ENCODE measurements at regions not wholly inside any gene's neighbourhood (a gene's known extent, or its start where the extent isn't known, plus 50 kb on each side); places are given as distances from the start of the nearest gene placed in this dataset.

DNA sequence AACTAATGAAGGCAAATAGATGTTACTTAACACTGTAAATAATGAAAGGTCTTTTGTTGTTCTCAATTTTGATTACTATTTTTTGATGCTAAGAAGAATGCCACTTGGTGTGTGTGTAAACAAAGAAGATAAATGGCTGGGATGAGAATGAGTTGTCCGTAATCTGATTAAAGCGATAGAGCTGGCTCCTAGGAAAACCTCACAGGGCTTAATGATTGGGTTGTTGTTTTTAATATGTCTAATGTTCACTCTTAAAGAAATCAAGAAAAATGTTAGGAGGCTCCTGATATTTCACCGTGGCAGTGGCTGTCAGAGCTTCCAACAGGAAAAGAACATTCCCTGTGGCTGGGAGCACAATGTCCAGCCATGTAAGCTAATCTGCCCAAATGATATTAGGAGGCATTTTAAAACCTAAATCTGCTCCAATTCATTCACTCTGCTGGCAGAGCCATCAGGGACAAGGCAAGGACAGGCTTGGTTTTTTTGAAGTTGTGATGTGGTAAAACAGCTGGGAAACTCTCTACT lies 243.9 kb downstream of the SNX10 start:
- no peak for DNase-seq (ENCODE audit: low read depth)
- TF ChIP-seq, protein P1, sequence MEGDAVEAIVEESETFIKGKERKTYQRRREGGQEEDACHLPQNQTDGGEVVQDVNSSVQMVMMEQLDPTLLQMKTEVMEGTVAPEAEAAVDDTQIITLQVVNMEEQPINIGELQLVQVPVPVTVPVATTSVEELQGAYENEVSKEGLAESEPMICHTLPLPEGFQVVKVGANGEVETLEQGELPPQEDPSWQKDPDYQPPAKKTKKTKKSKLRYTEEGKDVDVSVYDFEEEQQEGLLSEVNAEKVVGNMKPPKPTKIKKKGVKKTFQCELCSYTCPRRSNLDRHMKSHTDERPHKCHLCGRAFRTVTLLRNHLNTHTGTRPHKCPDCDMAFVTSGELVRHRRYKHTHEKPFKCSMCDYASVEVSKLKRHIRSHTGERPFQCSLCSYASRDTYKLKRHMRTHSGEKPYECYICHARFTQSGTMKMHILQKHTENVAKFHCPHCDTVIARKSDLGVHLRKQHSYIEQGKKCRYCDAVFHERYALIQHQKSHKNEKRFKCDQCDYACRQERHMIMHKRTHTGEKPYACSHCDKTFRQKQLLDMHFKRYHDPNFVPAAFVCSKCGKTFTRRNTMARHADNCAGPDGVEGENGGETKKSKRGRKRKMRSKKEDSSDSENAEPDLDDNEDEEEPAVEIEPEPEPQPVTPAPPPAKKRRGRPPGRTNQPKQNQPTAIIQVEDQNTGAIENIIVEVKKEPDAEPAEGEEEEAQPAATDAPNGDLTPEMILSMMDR (IDR thresholded peaks at IDR 0.05; ENCODE audit: insufficient read depth, low read depth, low read length, missing control alignments), result no peak
- no peak overlapping the region for H3K4me3 ChIP-seq (ENCODE audit: low read length)

DNA sequence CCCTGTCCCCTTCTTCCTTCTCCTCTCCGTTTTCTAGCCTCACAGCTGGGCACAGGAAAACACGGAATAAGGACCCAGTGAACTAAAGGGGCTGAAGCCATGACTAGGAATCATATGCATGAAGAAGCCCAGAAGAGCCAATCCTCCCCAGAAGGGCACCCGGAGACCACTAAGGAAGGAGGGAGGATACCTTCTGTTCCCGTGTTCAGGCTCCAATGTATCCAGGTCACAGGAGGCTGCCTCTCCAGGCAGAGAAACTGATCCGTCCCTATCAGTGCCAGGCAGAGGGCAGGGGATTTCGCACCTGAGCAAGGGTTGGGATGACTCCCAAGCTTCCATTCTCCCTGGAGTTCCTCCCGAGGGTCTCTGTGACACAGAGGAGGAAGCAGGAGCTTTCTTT lies 246.6 kb downstream of the SNX10 start:
- no peak for DNase-seq (ENCODE audit: low read depth)
- TF ChIP-seq, protein P1 (IDR thresholded peaks at IDR 0.05; ENCODE audit: insufficient read depth, low read depth, low read length, missing control alignments), result no peak
- no peak overlapping the region for H3K4me3 ChIP-seq (ENCODE audit: low read length)

DNA sequence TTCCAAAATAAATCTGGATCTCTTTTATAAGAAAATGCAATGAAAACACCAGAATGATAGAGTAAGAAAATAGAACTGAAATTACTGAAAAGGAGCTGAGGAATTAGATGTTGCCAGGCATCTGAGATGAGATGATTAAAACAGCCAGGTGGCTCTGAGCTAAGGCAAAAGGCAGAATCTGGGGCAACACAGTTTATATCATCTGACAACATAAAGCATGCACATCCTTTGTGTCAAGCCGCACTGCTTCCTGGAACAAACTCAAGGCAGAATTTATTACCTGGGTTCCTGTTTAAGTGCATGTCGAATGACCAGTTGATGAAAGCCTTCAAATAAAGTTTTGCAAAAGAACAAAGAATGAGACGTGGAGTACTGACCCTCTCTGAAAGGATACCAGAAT lies 247.0 kb downstream of the SNX10 start:
- TF ChIP-seq, protein P1 (IDR thresholded peaks at IDR 0.05; ENCODE audit: insufficient read depth, low read depth, low read length, missing control alignments), result no peak
- no peak for DNase-seq (ENCODE audit: low read depth)
- no peak overlapping the region for H3K4me3 ChIP-seq (ENCODE audit: low read length)

DNA sequence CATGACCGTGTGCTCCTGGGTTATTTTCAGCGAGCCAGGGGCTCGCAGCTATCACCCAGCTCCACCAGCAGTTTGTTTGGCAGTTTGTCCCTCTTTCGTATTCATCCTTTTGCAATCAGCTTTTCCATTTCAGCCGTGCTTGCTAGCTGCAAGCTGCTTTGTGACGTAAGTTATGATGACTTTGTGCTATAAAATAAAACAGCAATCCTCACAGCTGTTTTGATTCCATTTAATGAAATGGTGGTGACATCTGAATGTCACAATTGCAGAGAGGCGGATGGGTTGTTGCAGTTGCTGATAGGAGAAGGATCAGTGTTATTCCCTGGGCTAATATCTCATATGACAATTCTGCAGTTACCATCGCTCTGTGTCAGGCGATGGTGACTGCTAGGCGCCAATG lies 251.7 kb downstream of the SNX10 start:
- H3K4me3 ChIP-seq (ENCODE audit: low read length), result no peak overlapping the region
- no peak for DNase-seq (ENCODE audit: low read depth)
- TF ChIP-seq, protein P1 (IDR thresholded peaks at IDR 0.05; ENCODE audit: insufficient read depth, low read depth, low read length, missing control alignments), result no peak

DNA sequence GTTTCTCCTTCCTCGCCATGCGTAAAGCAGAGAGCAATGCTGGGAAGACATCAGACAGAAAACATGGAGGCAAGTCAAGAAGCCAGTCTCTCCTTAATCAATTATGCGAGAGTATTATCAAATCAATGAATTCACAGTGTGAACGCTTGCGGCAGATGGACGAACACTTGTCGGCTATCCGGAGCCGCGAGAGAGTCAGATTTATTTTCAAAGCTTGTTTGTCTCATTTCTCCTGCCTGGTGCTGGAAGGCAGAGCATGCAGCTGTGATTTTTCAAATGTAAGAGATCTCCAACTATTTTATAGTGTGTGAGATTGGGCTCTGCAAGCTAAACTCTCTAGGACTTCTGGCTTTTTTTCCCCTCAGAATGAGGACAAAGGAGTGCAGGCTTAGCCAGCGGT lies 252.3 kb downstream of the SNX10 start:
- no peak overlapping the region for H3K4me3 ChIP-seq (ENCODE audit: low read length)
- TF ChIP-seq, protein P1 (IDR thresholded peaks at IDR 0.05; ENCODE audit: insufficient read depth, low read depth, low read length, missing control alignments), result no peak
- no peak for DNase-seq (ENCODE audit: low read depth)

DNA sequence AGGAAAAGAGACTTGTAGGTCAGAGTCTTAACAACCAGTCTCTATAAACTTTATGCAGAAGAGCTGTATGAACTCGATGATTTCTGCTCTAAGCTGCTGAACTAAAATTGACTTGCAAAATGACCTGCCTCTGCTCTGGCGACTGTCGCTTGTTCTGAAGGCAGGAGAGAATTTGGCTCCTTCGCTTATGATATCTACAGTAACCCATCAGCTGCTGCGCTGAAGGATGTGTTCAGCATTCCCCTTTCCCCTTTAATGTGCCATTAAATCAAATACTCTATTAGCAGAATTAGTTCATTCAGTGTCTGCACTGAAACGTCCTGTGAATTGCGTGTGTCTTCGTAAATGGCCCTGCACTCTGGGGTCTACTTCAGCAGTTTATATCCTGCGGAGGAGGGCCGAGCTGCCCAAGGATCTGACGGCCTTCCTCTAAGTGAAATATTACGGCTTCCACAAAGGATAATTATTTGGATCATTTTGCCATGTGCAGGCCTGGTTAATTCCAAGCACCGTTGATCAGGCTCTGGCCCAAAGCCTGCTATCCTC lies 254.9 kb downstream of the SNX10 start:
- no peak overlapping the region for H3K4me3 ChIP-seq (ENCODE audit: low read length)
- DNase-seq (ENCODE audit: low read depth), result no peak
- TF ChIP-seq, protein P1 (IDR thresholded peaks at IDR 0.05; ENCODE audit: insufficient read depth, low read depth, low read length, missing control alignments), result no peak

DNA sequence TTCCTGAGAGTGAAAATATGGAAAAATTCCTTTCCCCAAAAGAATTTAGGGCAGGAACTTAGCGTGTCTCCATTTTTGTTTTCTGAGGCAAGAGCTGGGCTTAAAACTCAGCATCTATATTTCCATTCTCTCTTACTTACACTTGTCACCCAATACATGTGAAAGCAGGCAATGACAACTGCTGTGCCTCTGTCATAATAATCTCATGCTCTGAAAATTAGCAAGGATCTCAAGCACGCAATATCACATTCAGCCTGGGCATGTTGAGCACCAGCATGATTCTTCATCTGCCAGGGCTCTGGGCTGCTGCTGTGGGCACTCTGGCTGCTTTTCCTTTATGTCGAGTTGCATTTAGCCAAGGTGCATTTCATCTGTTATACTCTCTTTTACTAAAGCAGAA lies 255.5 kb downstream of the SNX10 start:
- DNase-seq (ENCODE audit: low read depth), result no peak
- no peak overlapping the region for H3K4me3 ChIP-seq (ENCODE audit: low read length)
- TF ChIP-seq, protein P1 (IDR thresholded peaks at IDR 0.05; ENCODE audit: insufficient read depth, low read depth, low read length, missing control alignments), result no peak

Data from epithelial cell of esophagus (primary cell).